K562 (cell line): ENCODE measurements at regions not wholly inside any gene's neighbourhood (a gene's known extent, or its start where the extent isn't known, plus 50 kb on each side); places are given as distances from the start of the nearest gene placed in this dataset.

Source experiments
- ATAC-seq: fragments of 200-7000 bp; cut with Tn5 transposase; 3 replicates; pipeline ENCODE4 v1.9.1; 2020; ENCODE audit warnings: moderate library complexity
- BruUV-seq: library from RNA; stranded (reverse); fragments of 400-500 nt; replicated peaks from 2 replicates; lab custom pipeline; 2021; lab: Mats Ljungman, UMichigan
- CTCF ChIA-PET: fragments of 300-600 bp; formaldehyde crosslinking; extraction: SDS; loops from one replicate; lab custom pipeline; 2021; ENCODE audit warnings: low intra/inter-chr PET ratio; lab: Yijun Ruan, JAX
- POLR2A ChIA-PET: fragments of 300-600, 350-650 bp; sonication (Branson Sonifier 250); formaldehyde crosslinking; extraction: SDS; loops from one replicate; lab custom pipeline; 2021; ENCODE audit warnings: antibody characterized with exemption, inconsistent platforms; lab: Yijun Ruan, JAX
- DNase-seq, 4 experiments: peaks; one replicate each; pipeline versions ENCODE4 v3.0.0 to v3.0.0-alpha.2; 2011 to 2018; ENCODE audit warnings: low spot score in 3 of 4, mixed read lengths in 3 of 4; ENCODE audit errors: extremely low read depth in 1 of 4
- FAIRE-seq: peaks from 2 replicates; lab custom pipeline; 2011; peaks lifted over from hg19 to GRCh38; lab: Jason Lieb, UNC
- H2AFZ ChIP-seq: 2 replicates; pipeline ENCODE4 v1.6.0; 2011; ENCODE audit warnings: low read depth, low read length, control low read depth, inconsistent platforms
- H3K27ac ChIP-seq: fragments of 200-600 bp; 3 replicates; pipeline ENCODE4 v1.8.0; 2011; ENCODE audit warnings: low read depth, mild to moderate bottlenecking, control low read depth, inconsistent platforms, low read length, moderate library complexity, mixed read lengths; ENCODE audit errors: extremely low read depth
- H3K27me3 ChIP-seq, 2 experiments: fragments of 300-600 bp in 1 of 2; 2 replicates in 1 of 2; 3 replicates in 1 of 2; pipeline versions ENCODE4 v1.6.0 to v1.8.0; 2011; ENCODE audit warnings: inconsistent platforms in 2 of 2, low read length in 2 of 2, mild to moderate bottlenecking in 1 of 2, mixed read lengths in 1 of 2, moderate library complexity in 1 of 2; ENCODE audit not compliant: control insufficient read depth in 2 of 2, insufficient read depth in 2 of 2
- H3K36me3 ChIP-seq: fragments of 300-600 bp; 3 replicates; pipeline ENCODE4 v1.8.0; 2011; ENCODE audit warnings: mild to moderate bottlenecking, low read length, inconsistent platforms; ENCODE audit not compliant: control insufficient read depth, insufficient read depth
- H3K4me1 ChIP-seq, 2 experiments: fragments of 200-600 bp in 1 of 2; replicated peaks in 1 of 2; 2 replicates in 1 of 2; 3 replicates in 1 of 2; pipeline versions ENCODE4 v1.5.1 to v1.8.0; 2011; ENCODE audit warnings: inconsistent platforms in 2 of 2, low read length in 2 of 2, mild to moderate bottlenecking in 1 of 2, mixed read lengths in 1 of 2, moderate library complexity in 1 of 2; ENCODE audit not compliant: control insufficient read depth in 2 of 2, insufficient read depth in 2 of 2
- H3K4me2 ChIP-seq: 2 replicates; pipeline ENCODE4 v1.6.1; 2011; ENCODE audit warnings: low read length, control low read depth, inconsistent platforms, mixed read lengths; ENCODE audit not compliant: insufficient read depth
- H3K4me3 ChIP-seq: fragments of 200-600 bp; sonication (generic), shearing (Covaris generic); 2 replicates; pipeline ENCODE4 v1.5.1; 2016; ENCODE audit warnings: control low read depth, inconsistent platforms
- H3K79me2 ChIP-seq: fragments of 200-600 bp; 3 replicates; pipeline ENCODE4 v1.8.0; 2011; ENCODE audit warnings: low read length, inconsistent platforms; ENCODE audit not compliant: control insufficient read depth, insufficient read depth
- H3K9ac ChIP-seq, 2 experiments: 2 replicates each; pipeline versions ENCODE4 v1.6.0 to v1.6.1; 2011; ENCODE audit warnings: low read depth in 2 of 2, low read length in 2 of 2, control low read depth in 1 of 2, inconsistent platforms in 1 of 2, mild to moderate bottlenecking in 1 of 2, mixed read lengths in 1 of 2; ENCODE audit not compliant: insufficient read depth in 1 of 2
- H3K9me1 ChIP-seq: one replicate; pipeline ENCODE4 v1.6.0; 2011; ENCODE audit warnings: inconsistent platforms, mild to moderate bottlenecking, low read length, moderate library complexity; ENCODE audit not compliant: control insufficient read depth, insufficient read depth
- H3K9me3 ChIP-seq: replicated peaks from 2 replicates; pipeline ENCODE4 v1.5.1; 2011; ENCODE audit warnings: low read depth, low read length, inconsistent platforms; ENCODE audit not compliant: control insufficient read depth, insufficient read depth
- H4K20me1 ChIP-seq: replicated peaks from 2 replicates; pipeline ENCODE4 v1.6.1; 2011; ENCODE audit warnings: low read length, inconsistent platforms, mixed read lengths; ENCODE audit not compliant: control insufficient read depth, insufficient read depth
- ARHGAP35 ChIP-seq: fragments of 450-650 bp; IDR thresholded peaks from 2 replicates; pipeline ENCODE4 v1.6.1; 2018; ENCODE audit not compliant: partially characterized antibody
- CBX2 ChIP-seq: fragments of 200-600 bp; sonication (generic); IDR thresholded peaks from one replicate; pipeline ENCODE4 v1.6.1; 2012; ENCODE audit warnings: mild to moderate bottlenecking, low read length, inconsistent platforms; ENCODE audit not compliant: insufficient read depth, poor library complexity, severe bottlenecking
- JUNB ChIP-seq: fragments of 450-650 bp; formaldehyde crosslinking; conservative IDR thresholded peaks from 2 replicates; pipeline ENCODE4 v1.4.0; 2020; ENCODE audit warnings: mild to moderate bottlenecking
- POLR2H ChIP-seq: IDR thresholded peaks from 2 replicates; pipeline ENCODE4 v1.6.1; 2016; ENCODE audit warnings: missing genetic modification characterization, low read depth, mild to moderate bottlenecking, control low read depth, missing compliant biosample characterization, moderate library complexity
- PYGO2 ChIP-seq: fragments of 450-650 bp; IDR thresholded peaks from 2 replicates; pipeline ENCODE4 v1.6.1; 2016; ENCODE audit warnings: mild to moderate bottlenecking, missing genetic modification characterization, moderate library complexity, missing compliant biosample characterization
- RBM34 ChIP-seq: fragments of 200-400 bp; formaldehyde crosslinking; IDR thresholded peaks from 2 replicates; pipeline ENCODE4 v1.6.1; 2018; ENCODE audit warnings: low read length, borderline replicate concordance; ENCODE audit not compliant: insufficient read depth
- RFX5 ChIP-seq: IDR thresholded peaks from 2 replicates; pipeline ENCODE4 v1.6.1; 2011; ENCODE audit warnings: low read depth, mild to moderate bottlenecking, improper control_type of control experiment, low read length
- SMAD1 ChIP-seq: fragments of 150-350 bp; IDR thresholded peaks from 2 replicates; pipeline ENCODE4 v1.6.1; 2014; ENCODE audit warnings: low read length, low read depth; ENCODE audit not compliant: partially characterized antibody
- SNIP1 ChIP-seq: fragments of 450-650 bp; IDR thresholded peaks from 2 replicates; pipeline ENCODE4 v1.7.1; 2017; ENCODE audit warnings: low read depth, mild to moderate bottlenecking
- TCF3 ChIP-seq: sonication (generic); formaldehyde crosslinking; IDR thresholded peaks from 2 replicates; pipeline ENCODE4 v1.4.0; 2020; ENCODE audit warnings: mild to moderate bottlenecking, missing genetic modification reagents
- ZFPM2 ChIP-seq: fragments of 250-450 bp; sonication (Bioruptor Pico); IDR thresholded peaks from 2 replicates; pipeline ENCODE4 v1.5.1; 2022; ENCODE audit warnings: mild to moderate bottlenecking
- ZNF431 ChIP-seq: sonication (generic); formaldehyde crosslinking; IDR thresholded peaks from 2 replicates; pipeline ENCODE4 v1.8.0; 2022; ENCODE audit warnings: mild to moderate bottlenecking, missing genetic modification reagents
- WGBS: fragments of 100-300 bp; shearing (Covaris generic); methylation state at CpG from one replicate; pipeline ENCODE4 v1.1.6; 2016; ENCODE audit warnings: low coverage, mixed read lengths; ENCODE audit not compliant: insufficient coverage; ENCODE audit errors: missing lambda C conversion rate; 5-methylcytosine and 5-hydroxymethylcytosine counted together
- in situ Hi-C: fragments of 300-500 bp; cut with MboI; formaldehyde crosslinking; loops from 4 replicates; pipeline ENCODE4 v1.15.0; 2018; ENCODE audit warnings: inconsistent platforms, mixed read lengths
- intact Hi-C: fragments of 100-400 bp; cut with micrococcal nuclease; formaldehyde crosslinking; loops from 2 replicates; pipeline ENCODE4 v1.14.2; 2022
- TF ChIP-seq, protein P1 (sequence below), 2 experiments: fragments of 450-650 bp in 1 of 2; sonication (generic) in 1 of 2; formaldehyde crosslinking; conservative IDR thresholded peaks; 2 replicates each; pipeline versions ENCODE4 v1.4.0 to v1.8.1; 2020 to 2022; ENCODE audit warnings: mild to moderate bottlenecking in 1 of 2, missing genetic modification reagents in 1 of 2
- TF ChIP-seq, protein P2 (sequence below), 3 experiments: fragments of 200-800 bp in 1 of 3; sonication (Bioruptor generic) in 1 of 3; sonication (generic) in 1 of 3; formaldehyde crosslinking in 1 of 3; IDR thresholded peaks; 2 replicates each; pipeline versions ENCODE4 v1.6.1 to v1.8.0; 2016 to 2022; ENCODE audit warnings: mild to moderate bottlenecking in 2 of 3, missing compliant biosample characterization in 2 of 3, missing genetic modification characterization in 2 of 3, missing genetic modification reagents in 1 of 3

DNA sequence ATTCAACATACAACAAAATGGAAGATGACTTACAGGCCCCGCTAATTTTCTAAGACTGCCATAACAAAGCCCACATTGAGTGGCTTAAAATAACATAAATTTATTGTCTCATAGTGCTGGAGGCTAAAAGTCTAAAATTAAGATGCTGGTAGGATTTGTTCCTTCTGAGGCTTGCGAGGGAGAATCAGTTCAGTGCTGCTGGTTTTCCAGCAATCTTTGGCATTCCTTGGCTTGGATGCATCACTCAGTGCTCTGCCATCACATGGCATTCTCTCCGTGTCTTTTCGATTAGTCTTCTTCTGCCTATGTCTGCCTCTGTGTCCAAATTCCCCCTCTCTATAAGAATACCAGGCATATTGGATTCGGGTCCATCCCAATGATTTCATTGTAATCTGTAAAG is 959.3 kb upstream of the TMEFF2 start:
- ChIA-PET POLR2A (no interaction called here), CTCF (no interaction called here)
- 7% methylated on average over 5 of the region's 5 CpGs for WGBS
- no peak overlapping the region for H2AFZ ChIP-seq
- no peaks in the 10 kb centered on the region for H3K4me1 ChIP-seq
- intact Hi-C loops (no loop called here), in situ Hi-C loops (no loop called here)
- FAIRE-seq (no peak), ATAC-seq (no peak), DNase-seq (no peak)
- no peak overlapping the region for H3K27ac ChIP-seq
- H3K4me2 ChIP-seq, result no peak overlapping the region
- BruUV-seq, result no TSS peak
- no peaks in the 10 kb centered on the region for H3K9me1 ChIP-seq
- H3K27me3 ChIP-seq, result no peaks in the 10 kb centered on the region
- no peaks in the 10 kb centered on the region for H3K79me2 ChIP-seq
- no peaks in the 10 kb centered on the region for H4K20me1 ChIP-seq
- TF ChIP-seq SNIP1, result no peak
- TF ChIP-seq PYGO2, result no peak
- no peaks in the 10 kb centered on the region for H3K36me3 ChIP-seq
- no peak overlapping the region for H3K4me3 ChIP-seq
- no peak overlapping the region for H3K9ac ChIP-seq
- no peaks in the 10 kb centered on the region for H3K9me3 ChIP-seq

DNA sequence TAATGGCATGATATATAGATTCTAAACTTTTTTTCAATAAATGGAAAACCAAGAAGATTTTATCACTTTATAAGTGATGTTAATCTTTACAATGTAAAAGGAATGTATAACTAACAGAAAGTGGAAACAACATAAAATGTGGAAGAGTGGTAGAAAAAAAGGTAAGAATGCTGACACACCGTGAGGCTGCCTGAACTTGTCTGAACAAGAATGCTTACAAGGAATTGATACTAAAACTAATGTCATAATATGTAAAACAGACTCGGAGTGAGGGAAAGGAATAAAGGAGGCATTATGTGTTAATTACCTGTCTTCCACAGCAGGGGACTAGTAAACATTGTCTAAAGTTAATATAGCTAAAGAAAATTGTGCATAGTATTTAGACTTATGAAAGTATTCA is 958.8 kb upstream of the TMEFF2 start:
- Histone ChIP-seq H3K9ac (no peak overlapping the region), H3K36me3 (no peaks in the 10 kb centered on the region), H4K20me1 (no peaks in the 10 kb centered on the region), H3K27me3 (no peaks in the 10 kb centered on the region), H3K9me3 (no peaks in the 10 kb centered on the region), H3K9me1 (no peaks in the 10 kb centered on the region), H3K79me2 (no peaks in the 10 kb centered on the region), H3K4me1 (no peaks in the 10 kb centered on the region), H3K4me3 (no peak overlapping the region), H2AFZ (no peak overlapping the region), H3K27ac (no peak overlapping the region), H3K4me2 (no peak overlapping the region)
- no TSS peak for BruUV-seq
- intact Hi-C loops, result no loop called here
- in situ Hi-C loops, result no loop called here
- ATAC-seq, result no peak
- ChIA-PET POLR2A (no interaction called here), CTCF (no interaction called here)
- no peak for DNase-seq
- no peak for FAIRE-seq
- 0% methylated on average over 2 of the region's 2 CpGs for WGBS
- no peak for TF ChIP-seq RBM34
- TF ChIP-seq, protein P1, sequence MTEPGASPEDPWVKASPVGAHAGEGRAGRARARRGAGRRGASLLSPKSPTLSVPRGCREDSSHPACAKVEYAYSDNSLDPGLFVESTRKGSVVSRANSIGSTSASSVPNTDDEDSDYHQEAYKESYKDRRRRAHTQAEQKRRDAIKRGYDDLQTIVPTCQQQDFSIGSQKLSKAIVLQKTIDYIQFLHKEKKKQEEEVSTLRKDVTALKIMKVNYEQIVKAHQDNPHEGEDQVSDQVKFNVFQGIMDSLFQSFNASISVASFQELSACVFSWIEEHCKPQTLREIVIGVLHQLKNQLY (CRISPR knock-in tag; conservative IDR thresholded peaks at IDR 0.05), result no peak
- TF ChIP-seq CBX2, result no peak
- TF ChIP-seq TCF3 (CRISPR knock-in tag), result no peak
- TF ChIP-seq ARHGAP35, result no peak
- no peak for TF ChIP-seq ZFPM2 (CRISPR knock-in tag)
- TF ChIP-seq POLR2H (tag), result no peak
- TF ChIP-seq RFX5, result no peak
- no peak for TF ChIP-seq JUNB (CRISPR knock-in tag)
- TF ChIP-seq, protein P2, sequence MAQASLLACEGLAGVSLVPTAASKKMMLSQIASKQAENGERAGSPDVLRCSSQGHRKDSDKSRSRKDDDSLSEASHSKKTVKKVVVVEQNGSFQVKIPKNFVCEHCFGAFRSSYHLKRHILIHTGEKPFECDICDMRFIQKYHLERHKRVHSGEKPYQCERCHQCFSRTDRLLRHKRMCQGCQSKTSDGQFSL (CRISPR knock-in tag; IDR thresholded peaks at IDR 0.05), result no peak
- TF ChIP-seq, protein P2 (tag; IDR thresholded peaks at IDR 0.05), result no peak
- TF ChIP-seq SMAD1, result no peak
- TF ChIP-seq ZNF431 (CRISPR knock-in tag), result no peak
